ENCODE measurements at regions not wholly inside any gene's neighbourhood (a gene's known extent, or its start where the extent isn't known, plus 50 kb on each side); places are given as distances from the start of the nearest gene placed in this dataset.

DNA sequence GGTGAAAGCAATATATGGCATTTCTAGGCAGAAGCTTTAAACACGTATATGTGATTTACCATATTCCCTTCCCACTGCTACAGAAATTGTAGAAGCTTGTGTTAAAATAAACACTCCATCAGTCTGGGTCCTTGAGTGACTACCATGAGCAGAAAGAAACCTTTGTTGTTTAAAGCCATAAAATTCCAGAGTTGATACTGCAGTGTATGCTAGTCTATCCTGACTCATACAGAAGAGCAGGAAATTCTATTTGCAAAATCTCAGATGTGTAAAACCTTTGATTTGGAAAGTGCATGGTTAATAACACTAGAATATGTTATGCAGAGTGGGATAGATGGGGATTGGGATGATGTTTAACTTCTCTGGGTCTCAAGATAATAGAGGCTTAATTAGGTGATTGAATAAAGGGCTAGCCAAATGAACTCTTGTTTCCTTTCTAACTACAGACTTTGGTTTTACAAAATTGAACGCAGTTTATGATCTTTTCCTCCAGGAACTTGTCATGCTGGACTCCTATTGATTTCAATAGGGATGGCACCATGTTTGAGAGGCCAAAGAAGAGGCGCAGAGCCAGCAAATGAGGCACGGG, 282.7 kb upstream of the VLDLR start:
- no peak for DNase-seq
- intact Hi-C loops (cut with DNase I) = no loop called here

DNA sequence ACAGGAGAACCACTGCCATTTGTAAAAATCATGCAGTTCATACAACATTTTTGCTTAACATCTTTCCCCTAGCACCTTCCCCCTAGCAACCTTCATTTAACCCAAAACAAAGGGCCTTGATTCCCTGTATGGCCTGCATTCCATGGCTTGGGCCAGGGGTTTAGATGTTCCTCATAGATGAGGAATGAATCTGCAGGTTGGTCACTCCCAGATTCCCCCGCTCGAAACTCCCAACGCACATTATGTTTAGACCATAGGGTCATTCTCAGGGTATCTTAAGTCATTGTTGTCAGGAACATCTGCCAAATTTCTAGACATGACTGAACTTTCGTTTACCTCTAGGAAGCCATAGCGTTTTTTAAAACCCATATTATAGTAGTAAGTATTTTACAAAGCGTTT, 282.2 kb upstream of the VLDLR start:
- Histone ChIP-seq H3K4me3 (no peak overlapping the region), H3K36me3 (no peaks in the 10 kb centered on the region), H3K9me3 (no peaks in the 10 kb centered on the region), H3K9ac (ENCODE audit: low read depth in 2 of 2, low read length in 2 of 2) (no peak overlapping the region), H3K27ac (no peak overlapping the region), H3K4me1 (no peaks in the 10 kb centered on the region), H3K27me3 (no peaks in the 10 kb centered on the region)
- intact Hi-C loops (cut with DNase I) = no loop called here
- TF ChIP-seq, protein P1, sequence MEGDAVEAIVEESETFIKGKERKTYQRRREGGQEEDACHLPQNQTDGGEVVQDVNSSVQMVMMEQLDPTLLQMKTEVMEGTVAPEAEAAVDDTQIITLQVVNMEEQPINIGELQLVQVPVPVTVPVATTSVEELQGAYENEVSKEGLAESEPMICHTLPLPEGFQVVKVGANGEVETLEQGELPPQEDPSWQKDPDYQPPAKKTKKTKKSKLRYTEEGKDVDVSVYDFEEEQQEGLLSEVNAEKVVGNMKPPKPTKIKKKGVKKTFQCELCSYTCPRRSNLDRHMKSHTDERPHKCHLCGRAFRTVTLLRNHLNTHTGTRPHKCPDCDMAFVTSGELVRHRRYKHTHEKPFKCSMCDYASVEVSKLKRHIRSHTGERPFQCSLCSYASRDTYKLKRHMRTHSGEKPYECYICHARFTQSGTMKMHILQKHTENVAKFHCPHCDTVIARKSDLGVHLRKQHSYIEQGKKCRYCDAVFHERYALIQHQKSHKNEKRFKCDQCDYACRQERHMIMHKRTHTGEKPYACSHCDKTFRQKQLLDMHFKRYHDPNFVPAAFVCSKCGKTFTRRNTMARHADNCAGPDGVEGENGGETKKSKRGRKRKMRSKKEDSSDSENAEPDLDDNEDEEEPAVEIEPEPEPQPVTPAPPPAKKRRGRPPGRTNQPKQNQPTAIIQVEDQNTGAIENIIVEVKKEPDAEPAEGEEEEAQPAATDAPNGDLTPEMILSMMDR (IDR thresholded peaks at IDR 0.05) = no peak
- DNase-seq = no peak

More for the DNA sequence above, 282.7 kb upstream of the VLDLR start:
- H3K9ac ChIP-seq (ENCODE audit: low read depth in 2 of 2, low read length in 2 of 2) = no peak overlapping the region
- H3K9me3 ChIP-seq = no peaks in the 10 kb centered on the region
- no peaks in the 10 kb centered on the region for H3K27me3 ChIP-seq
- TF ChIP-seq, protein P1 (IDR thresholded peaks at IDR 0.05) = no peak
- H3K4me3 ChIP-seq = no peak overlapping the region
- no peak overlapping the region for H3K27ac ChIP-seq
- no peaks in the 10 kb centered on the region for H3K36me3 ChIP-seq
- H3K4me1 ChIP-seq = no peaks in the 10 kb centered on the region

DNA sequence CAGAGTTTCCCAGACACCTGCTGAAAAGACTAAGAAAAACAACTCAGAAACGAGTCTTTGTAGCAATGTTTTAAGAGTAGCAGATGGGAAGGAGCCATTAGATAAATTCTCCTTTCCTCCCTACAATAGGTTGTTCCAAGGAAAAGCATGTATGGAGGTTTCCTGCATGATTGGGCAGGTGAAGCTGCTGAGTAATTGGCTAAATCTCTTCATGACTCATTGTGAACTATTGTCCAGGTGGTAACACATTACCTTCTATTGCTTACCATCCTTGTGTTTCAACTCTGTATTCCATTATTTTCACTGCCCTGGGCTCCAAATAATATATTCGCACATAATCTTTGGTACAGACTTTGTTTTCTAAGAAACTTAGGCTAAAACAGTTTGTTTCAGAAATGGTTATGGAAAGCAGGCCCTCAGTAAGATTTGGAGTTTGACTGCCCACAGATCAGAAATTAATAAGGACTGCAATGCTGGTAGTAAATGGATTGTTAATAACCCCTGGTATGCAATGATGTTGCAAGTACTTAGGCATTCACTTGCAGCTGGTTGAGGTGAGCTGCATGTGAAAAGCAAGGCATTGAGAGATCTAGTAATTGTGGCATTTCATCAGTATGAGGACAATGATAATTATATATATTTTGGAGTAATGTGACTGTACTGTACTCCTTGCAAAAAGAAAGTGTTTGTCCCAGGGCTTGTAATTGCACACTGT, 281.4 kb upstream of the VLDLR start:
- TF ChIP-seq, protein P1 (IDR thresholded peaks at IDR 0.05) = no peak
- intact Hi-C loops (cut with DNase I) = no loop called here
- no peaks in the 10 kb centered on the region for H3K36me3 ChIP-seq

DNA sequence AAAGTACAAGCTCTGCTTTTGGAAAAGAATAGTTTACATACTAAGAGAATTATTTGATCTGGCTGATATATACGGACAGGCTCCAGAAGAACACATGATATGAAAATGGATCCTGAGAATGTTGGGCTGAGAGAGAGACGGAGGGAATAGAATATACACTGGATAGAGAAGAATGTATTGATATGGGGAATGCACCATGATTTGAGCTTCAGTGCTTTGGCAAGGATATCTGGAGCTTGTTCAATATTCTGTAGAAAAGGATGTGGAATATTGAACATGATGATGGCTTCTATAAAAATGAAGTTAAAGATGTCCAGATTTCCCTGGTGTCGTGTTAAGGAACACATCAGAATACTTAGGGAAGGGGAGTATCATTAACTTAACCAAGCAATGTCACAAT, 280.5 kb upstream of the VLDLR start:
- intact Hi-C loops (cut with DNase I) = no loop called here
- TF ChIP-seq, protein P1 (IDR thresholded peaks at IDR 0.05) = no peak
- Histone ChIP-seq H3K4me1 (no peaks in the 10 kb centered on the region), H3K36me3 (no peaks in the 10 kb centered on the region), H3K27ac (no peak overlapping the region), H3K9ac (ENCODE audit: low read depth in 2 of 2, low read length in 2 of 2) (no peak overlapping the region), H3K4me3 (no peak overlapping the region), H3K9me3 (no peaks in the 10 kb centered on the region), H3K27me3 (no peaks in the 10 kb centered on the region)
- no peak for DNase-seq

More for the DNA sequence above, 281.4 kb upstream of the VLDLR start:
- Histone ChIP-seq H3K4me1 (no peaks in the 10 kb centered on the region), H3K9ac (ENCODE audit: low read depth in 2 of 2, low read length in 2 of 2) (no peak overlapping the region), H3K27ac (no peak overlapping the region), H3K27me3 (no peaks in the 10 kb centered on the region), H3K4me3 (no peak overlapping the region), H3K9me3 (no peaks in the 10 kb centered on the region)
- DNase-seq = no peak

DNA sequence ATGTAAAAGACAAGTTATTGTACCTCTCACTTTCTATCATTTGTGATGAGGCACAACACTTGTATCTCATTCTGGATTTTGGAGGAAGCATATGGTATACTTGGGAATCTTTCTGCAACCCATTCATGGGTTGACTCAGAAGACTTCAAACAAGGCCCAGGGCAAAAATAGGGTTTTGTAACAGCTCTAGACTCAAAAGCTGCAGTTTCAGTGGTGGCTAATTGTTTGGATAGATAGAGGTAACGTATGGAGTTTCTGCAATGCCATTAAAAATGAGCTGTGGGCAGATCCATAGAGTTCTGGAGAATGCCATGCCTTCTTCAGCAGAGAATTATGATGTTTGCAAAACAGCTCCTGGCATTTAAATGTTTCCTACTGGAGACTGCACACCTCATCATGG, 279.6 kb upstream of the VLDLR start:
- no peak overlapping the region for H3K27ac ChIP-seq
- H3K36me3 ChIP-seq = no peaks in the 10 kb centered on the region
- H3K9ac ChIP-seq (ENCODE audit: low read depth in 2 of 2, low read length in 2 of 2) = no peak overlapping the region
- no peaks in the 10 kb centered on the region for H3K27me3 ChIP-seq
- intact Hi-C loops (cut with DNase I) = no loop called here
- H3K4me1 ChIP-seq = no peaks in the 10 kb centered on the region
- H3K4me3 ChIP-seq = no peak overlapping the region
- TF ChIP-seq, protein P1 (IDR thresholded peaks at IDR 0.05) = no peak
- no peak for DNase-seq
- H3K9me3 ChIP-seq = no peaks in the 10 kb centered on the region

Data from colonic mucosa (tissue), 4 donors.